ENCODE measurements at regions not wholly inside any gene's neighbourhood (a gene's known extent, or its start where the extent isn't known, plus 50 kb on each side); places are given as distances from the start of the nearest gene placed in this dataset.
"Not testable (repeated sequence)": the region's sequence is repeated elsewhere in the genome, so short reads cannot be mapped to it uniquely, and the experiment has no call there.

DNA sequence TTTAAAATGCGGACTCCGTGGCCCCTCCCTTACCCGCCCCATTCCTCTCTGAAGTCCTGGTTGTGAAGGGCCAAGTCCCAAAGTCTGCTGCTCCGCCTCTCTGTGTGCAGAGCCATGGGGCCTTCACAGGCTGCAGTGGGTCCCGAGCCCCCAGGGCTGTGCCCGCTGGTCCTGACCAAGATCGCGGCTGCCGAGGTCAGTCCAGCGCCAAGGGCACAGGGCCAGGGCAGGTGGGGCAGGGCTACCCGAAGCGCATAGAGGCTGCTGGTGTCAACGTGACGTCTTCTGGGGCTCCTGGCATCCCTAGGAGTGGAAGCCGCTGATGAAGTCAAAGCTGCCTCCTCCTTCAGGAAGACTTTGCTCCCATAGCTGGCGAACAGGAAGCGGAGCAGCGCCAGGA, 858.8 kb downstream of the TUBA3C start:
- not testable (repeated sequence) for H3K4me1 ChIP-seq (ENCODE audit: insufficient read depth, low read length, severe bottlenecking); H3K79me2 ChIP-seq (ENCODE audit: insufficient read depth, low read length); H2AFZ ChIP-seq (ENCODE audit: low read length); H3K9me3 ChIP-seq (ENCODE audit: low read length); H4K20me1 ChIP-seq (ENCODE audit: insufficient read depth, low read length); H3K27me3 ChIP-seq (ENCODE audit: insufficient read depth, low read length); H3K9ac ChIP-seq (ENCODE audit: low read length); H3K36me3 ChIP-seq (ENCODE audit: insufficient read depth, low read length); H3K9me2 ChIP-seq (ENCODE audit: low read depth, low read length); H3F3A ChIP-seq (ENCODE audit: insufficient read depth, low read length); H3K27ac ChIP-seq (ENCODE audit: low read depth, low read length, poor library complexity, severe bottlenecking); H3K4me3 ChIP-seq (ENCODE audit: low read depth, low read length, poor library complexity, severe bottlenecking); H3K4me2 ChIP-seq (ENCODE audit: low read length)

DNA sequence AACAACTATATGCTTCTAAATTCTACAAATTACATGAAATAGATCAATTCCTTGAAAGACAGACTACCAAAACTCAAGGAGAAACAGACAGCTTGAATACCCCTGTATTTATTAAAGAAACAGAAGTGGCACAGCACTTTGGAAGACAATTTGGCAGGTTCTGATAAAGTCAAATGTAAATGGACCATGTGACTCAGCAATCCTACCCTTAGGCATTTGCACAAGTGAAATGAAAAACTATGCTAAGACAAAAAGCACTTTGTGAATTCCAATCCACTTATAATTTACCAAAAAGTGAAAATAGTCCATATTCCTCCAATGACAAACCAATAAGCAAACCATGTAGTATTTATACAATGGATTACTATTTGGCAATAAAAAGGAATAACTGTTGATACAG, 862.0 kb downstream of the TUBA3C start:
- not testable (repeated sequence) for H3K79me2 ChIP-seq (ENCODE audit: insufficient read depth, low read length); H3K9me2 ChIP-seq (ENCODE audit: low read depth, low read length); H3F3A ChIP-seq (ENCODE audit: insufficient read depth, low read length); H3K9ac ChIP-seq (ENCODE audit: low read length); H3K4me3 ChIP-seq (ENCODE audit: low read depth, low read length, poor library complexity, severe bottlenecking); H4K20me1 ChIP-seq (ENCODE audit: insufficient read depth, low read length); H2AFZ ChIP-seq (ENCODE audit: low read length); H3K4me1 ChIP-seq (ENCODE audit: insufficient read depth, low read length, severe bottlenecking); H3K36me3 ChIP-seq (ENCODE audit: insufficient read depth, low read length); H3K27ac ChIP-seq (ENCODE audit: low read depth, low read length, poor library complexity, severe bottlenecking); H3K9me3 ChIP-seq (ENCODE audit: low read length); H3K27me3 ChIP-seq (ENCODE audit: insufficient read depth, low read length); H3K4me2 ChIP-seq (ENCODE audit: low read length)

DNA sequence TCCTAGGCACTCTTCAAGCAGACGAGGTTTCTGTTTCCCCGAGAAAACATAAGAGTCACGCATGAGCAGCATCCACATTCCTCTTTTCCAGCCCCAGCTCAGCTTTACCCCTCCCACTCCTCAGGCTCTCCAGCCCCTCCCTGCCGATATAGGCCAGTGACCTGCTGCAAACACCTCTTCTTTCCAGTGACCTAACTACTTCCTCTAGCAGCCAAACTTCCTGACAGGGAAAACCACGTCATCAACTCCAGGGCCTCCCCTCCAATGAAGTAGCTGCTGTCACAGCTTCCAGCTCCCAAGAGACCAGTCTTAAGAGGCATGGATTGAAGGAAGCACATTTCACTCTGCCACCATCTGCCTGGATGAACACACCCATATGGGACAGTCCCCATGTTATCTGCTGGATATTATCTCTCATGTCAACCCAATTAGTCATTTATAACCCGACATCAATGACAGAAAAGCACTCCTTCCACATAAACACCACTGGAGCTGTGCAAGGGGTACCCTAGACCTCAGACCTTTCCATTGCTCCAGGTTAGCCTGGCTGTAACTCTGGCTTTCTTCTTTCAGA, 878.3 kb downstream of the TUBA3C start:
- H3K36me3 ChIP-seq (ENCODE audit: insufficient read depth, low read length); H3K9me2 ChIP-seq (ENCODE audit: low read depth, low read length); H4K20me1 ChIP-seq (ENCODE audit: insufficient read depth, low read length); H2AFZ ChIP-seq (ENCODE audit: low read length); H3K9ac ChIP-seq (ENCODE audit: low read length); H3K9me3 ChIP-seq (ENCODE audit: low read length); H3F3A ChIP-seq (ENCODE audit: insufficient read depth, low read length); H3K27ac ChIP-seq (ENCODE audit: low read depth, low read length, poor library complexity, severe bottlenecking); H3K4me3 ChIP-seq (ENCODE audit: low read depth, low read length, poor library complexity, severe bottlenecking); H3K4me1 ChIP-seq (ENCODE audit: insufficient read depth, low read length, severe bottlenecking); H3K79me2 ChIP-seq (ENCODE audit: insufficient read depth, low read length); H3K27me3 ChIP-seq (ENCODE audit: insufficient read depth, low read length); H3K4me2 ChIP-seq (ENCODE audit: low read length): not testable (repeated sequence)

DNA sequence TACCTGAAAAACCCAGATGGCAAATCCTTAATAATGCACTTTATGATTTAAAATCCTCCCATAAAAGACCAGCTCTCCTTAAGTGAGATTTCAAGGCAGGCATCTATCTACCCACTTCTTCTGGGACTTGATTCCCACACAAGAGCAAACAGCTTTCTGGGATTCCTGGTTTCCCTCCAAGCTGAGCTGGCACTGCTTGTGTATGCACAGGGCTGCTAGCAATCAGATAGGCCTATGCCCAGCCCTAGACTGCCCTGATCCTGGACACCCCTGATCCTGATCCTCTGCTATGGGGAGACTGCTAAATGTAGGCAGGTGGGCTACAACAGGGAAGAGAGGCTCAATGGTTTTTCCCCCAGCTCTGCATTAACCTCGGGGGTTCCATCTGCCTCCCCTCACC, 880.7 kb downstream of the TUBA3C start:
- H2AFZ ChIP-seq (ENCODE audit: low read length); H3K4me1 ChIP-seq (ENCODE audit: insufficient read depth, low read length, severe bottlenecking); H3K27me3 ChIP-seq (ENCODE audit: insufficient read depth, low read length); H3K4me2 ChIP-seq (ENCODE audit: low read length); H4K20me1 ChIP-seq (ENCODE audit: insufficient read depth, low read length); H3K79me2 ChIP-seq (ENCODE audit: insufficient read depth, low read length); H3K36me3 ChIP-seq (ENCODE audit: insufficient read depth, low read length); H3K9me3 ChIP-seq (ENCODE audit: low read length); H3F3A ChIP-seq (ENCODE audit: insufficient read depth, low read length); H3K9ac ChIP-seq (ENCODE audit: low read length); H3K9me2 ChIP-seq (ENCODE audit: low read depth, low read length); H3K4me3 ChIP-seq (ENCODE audit: low read depth, low read length, poor library complexity, severe bottlenecking); H3K27ac ChIP-seq (ENCODE audit: low read depth, low read length, poor library complexity, severe bottlenecking): not testable (repeated sequence)

DNA sequence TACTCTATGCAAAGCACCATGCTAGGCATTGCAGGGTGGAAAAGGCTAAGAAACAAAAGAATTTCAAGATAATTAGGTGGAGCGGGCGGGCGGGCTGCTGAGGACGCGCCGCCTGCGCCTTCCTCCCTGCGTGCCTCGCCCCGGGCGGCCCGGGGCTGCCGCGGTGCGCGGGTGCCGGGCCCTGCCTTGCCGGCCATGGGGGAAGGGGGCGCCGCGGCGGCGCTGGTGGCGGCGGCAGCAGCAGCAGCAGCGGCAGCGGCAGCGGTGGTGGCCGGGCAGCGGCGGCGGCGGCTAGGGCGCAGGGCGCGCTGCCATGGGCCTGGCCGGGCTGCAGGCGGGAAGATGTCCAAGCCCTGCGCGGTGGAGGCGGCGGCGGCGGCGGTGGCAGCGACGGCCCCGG, 884.3 kb downstream of the TUBA3C start:
- H3K79me2 ChIP-seq (ENCODE audit: insufficient read depth, low read length); H3F3A ChIP-seq (ENCODE audit: insufficient read depth, low read length); H3K4me3 ChIP-seq (ENCODE audit: low read depth, low read length, poor library complexity, severe bottlenecking); H3K9me2 ChIP-seq (ENCODE audit: low read depth, low read length); H3K4me1 ChIP-seq (ENCODE audit: insufficient read depth, low read length, severe bottlenecking); H3K9ac ChIP-seq (ENCODE audit: low read length); H3K9me3 ChIP-seq (ENCODE audit: low read length); H3K4me2 ChIP-seq (ENCODE audit: low read length); H2AFZ ChIP-seq (ENCODE audit: low read length); H3K27me3 ChIP-seq (ENCODE audit: insufficient read depth, low read length); H3K27ac ChIP-seq (ENCODE audit: low read depth, low read length, poor library complexity, severe bottlenecking); H4K20me1 ChIP-seq (ENCODE audit: insufficient read depth, low read length); H3K36me3 ChIP-seq (ENCODE audit: insufficient read depth, low read length): not testable (repeated sequence)

DNA sequence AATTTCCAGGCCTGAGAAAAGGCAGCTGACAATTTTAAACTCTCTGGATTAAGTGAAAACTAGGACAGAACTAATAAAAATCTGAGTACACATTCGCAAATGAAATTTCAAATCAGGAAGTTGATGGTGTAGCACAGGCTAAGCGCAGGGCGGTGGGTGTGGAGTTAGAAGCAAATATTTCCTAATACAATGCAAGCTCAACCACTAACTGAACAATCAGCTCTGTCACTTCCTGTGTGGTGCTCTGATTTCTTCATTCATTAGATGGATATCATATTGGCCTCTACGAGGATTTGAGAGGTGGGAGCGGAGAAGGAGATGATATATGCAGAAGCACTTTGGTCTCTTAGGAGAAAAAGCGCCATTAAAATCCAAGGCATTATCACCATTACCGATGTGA, 885.0 kb downstream of the TUBA3C start:
- H3K36me3 ChIP-seq (ENCODE audit: insufficient read depth, low read length); H3K4me1 ChIP-seq (ENCODE audit: insufficient read depth, low read length, severe bottlenecking); H3K27ac ChIP-seq (ENCODE audit: low read depth, low read length, poor library complexity, severe bottlenecking); H3K4me2 ChIP-seq (ENCODE audit: low read length); H4K20me1 ChIP-seq (ENCODE audit: insufficient read depth, low read length); H3K79me2 ChIP-seq (ENCODE audit: insufficient read depth, low read length); H3K9me2 ChIP-seq (ENCODE audit: low read depth, low read length); H3F3A ChIP-seq (ENCODE audit: insufficient read depth, low read length); H3K4me3 ChIP-seq (ENCODE audit: low read depth, low read length, poor library complexity, severe bottlenecking); H2AFZ ChIP-seq (ENCODE audit: low read length); H3K9ac ChIP-seq (ENCODE audit: low read length); H3K27me3 ChIP-seq (ENCODE audit: insufficient read depth, low read length); H3K9me3 ChIP-seq (ENCODE audit: low read length): not testable (repeated sequence)

DNA sequence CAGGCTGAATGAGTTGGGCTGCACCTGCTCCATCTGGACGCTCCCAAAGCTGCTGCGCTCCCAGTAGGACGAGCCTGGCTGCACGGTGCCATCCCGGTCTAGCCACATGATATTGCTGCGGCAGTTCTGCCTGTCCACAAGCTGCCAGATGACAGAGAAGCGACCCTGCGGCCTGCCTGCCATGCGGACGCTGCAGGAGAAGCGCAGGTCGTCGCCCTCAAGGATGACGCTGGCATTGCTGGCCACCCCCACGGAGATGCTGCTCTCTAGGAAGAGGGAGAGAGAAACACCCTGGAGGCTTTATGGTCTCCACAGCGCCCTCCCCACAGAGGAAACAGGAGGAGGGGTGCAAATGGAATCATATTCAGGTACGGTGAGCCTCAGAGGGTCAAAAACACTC, 887.3 kb downstream of the TUBA3C start:
- not testable (repeated sequence) for H3K79me2 ChIP-seq (ENCODE audit: insufficient read depth, low read length); H3K9me3 ChIP-seq (ENCODE audit: low read length); H3F3A ChIP-seq (ENCODE audit: insufficient read depth, low read length); H3K9ac ChIP-seq (ENCODE audit: low read length); H3K4me2 ChIP-seq (ENCODE audit: low read length); H3K9me2 ChIP-seq (ENCODE audit: low read depth, low read length); H4K20me1 ChIP-seq (ENCODE audit: insufficient read depth, low read length); H3K4me1 ChIP-seq (ENCODE audit: insufficient read depth, low read length, severe bottlenecking); H3K27ac ChIP-seq (ENCODE audit: low read depth, low read length, poor library complexity, severe bottlenecking); H2AFZ ChIP-seq (ENCODE audit: low read length); H3K27me3 ChIP-seq (ENCODE audit: insufficient read depth, low read length); H3K36me3 ChIP-seq (ENCODE audit: insufficient read depth, low read length); H3K4me3 ChIP-seq (ENCODE audit: low read depth, low read length, poor library complexity, severe bottlenecking)

Measured in OCI-LY1 (cell line).